ENCODE measurements at regions not wholly inside any gene's neighbourhood (a gene's known extent, or its start where the extent isn't known, plus 50 kb on each side); places are given as distances from the start of the nearest gene placed in this dataset.

- Mint-ChIP-seq H3K27ac (no peak overlapping the region), H3K4me3 (no peak overlapping the region), H3K4me1 (ENCODE audit: low read depth) (no peaks in the 10 kb centered on the region), H3K27me3 (no peaks in the 10 kb centered on the region), H3K36me3 (ENCODE audit: low read depth) (no peaks in the 10 kb centered on the region), H3K9me3 (no peaks in the 10 kb centered on the region)
- intact Hi-C loops (cut with micrococcal nuclease): no loop called here
Measured at GRCh38 chr18:45119876-45120275, 439.2 kb downstream of the SETBP1 start.

GRCh38 chr18:45121146-45121545, 440.5 kb downstream of the SETBP1 start:
- Mint-ChIP-seq H3K4me1 (ENCODE audit: low read depth) (no peaks in the 10 kb centered on the region), H3K36me3 (ENCODE audit: low read depth) (no peaks in the 10 kb centered on the region), H3K27me3 (no peaks in the 10 kb centered on the region), H3K27ac (no peak overlapping the region), H3K9me3 (no peaks in the 10 kb centered on the region), H3K4me3 (no peak overlapping the region)
- intact Hi-C loops (cut with micrococcal nuclease): no loop called here

DNA sequence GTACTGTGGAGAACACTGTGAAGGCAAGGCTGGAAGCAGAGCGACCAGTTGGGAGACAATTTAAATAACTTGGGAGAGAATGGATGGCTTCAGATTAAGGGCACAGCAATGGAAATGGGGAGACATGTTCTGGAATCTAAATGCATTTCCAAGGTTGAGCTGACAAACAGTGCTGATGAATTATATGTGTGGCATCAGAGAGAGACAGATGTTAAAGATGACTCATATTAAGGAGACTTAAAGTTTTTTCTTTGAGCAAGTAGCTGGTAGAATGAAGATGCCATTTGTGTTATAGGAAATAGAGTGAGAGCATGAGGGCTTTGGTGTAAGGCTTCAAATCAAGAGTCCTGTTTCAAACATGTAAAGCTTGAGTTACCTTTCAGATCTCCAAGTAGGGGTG, 441.8 kb downstream of the SETBP1 start:
- intact Hi-C loops (cut with micrococcal nuclease): no loop called here
- no peaks in the 10 kb centered on the region for H3K36me3 Mint-ChIP-seq (ENCODE audit: low read depth)
- no peaks in the 10 kb centered on the region for H3K27me3 Mint-ChIP-seq
- no peaks in the 10 kb centered on the region for H3K9me3 Mint-ChIP-seq
- H3K27ac Mint-ChIP-seq: no peak overlapping the region
- H3K4me3 Mint-ChIP-seq: no peak overlapping the region
- H3K4me1 Mint-ChIP-seq (ENCODE audit: low read depth): no peaks in the 10 kb centered on the region

DNA sequence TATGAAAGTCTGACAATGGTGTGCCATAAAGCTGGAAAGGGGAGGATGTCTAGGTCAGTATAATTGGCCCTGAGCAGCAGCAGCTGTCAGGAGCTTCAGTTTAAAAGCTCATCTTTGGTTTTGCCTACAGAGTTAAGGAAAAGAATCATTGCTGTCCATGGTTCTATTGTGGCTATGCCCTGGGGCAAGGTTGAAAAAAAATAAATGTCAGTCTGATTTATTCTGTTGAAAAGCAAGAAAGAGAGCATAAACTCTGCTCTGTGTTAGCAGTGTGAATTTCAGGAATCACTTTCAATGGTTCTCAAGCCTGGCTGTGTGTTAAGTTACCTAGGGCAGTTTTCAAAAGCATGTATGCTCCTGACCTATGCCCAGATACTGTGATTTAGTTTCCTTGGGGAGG, 446.7 kb downstream of the SETBP1 start:
- Mint-ChIP-seq H3K9me3 (no peaks in the 10 kb centered on the region), H3K27me3 (no peaks in the 10 kb centered on the region), H3K36me3 (ENCODE audit: low read depth) (no peaks in the 10 kb centered on the region), H3K4me1 (ENCODE audit: low read depth) (peaks cover 6% of the 10 kb centered on the region), H3K4me3 (no peak overlapping the region), H3K27ac (no peak overlapping the region)
- intact Hi-C loops (cut with micrococcal nuclease): no loop called here

GRCh38 chr18:45133276-45133675, 452.6 kb downstream of the SETBP1 start:
- intact Hi-C loops (cut with micrococcal nuclease): no loop called here
- Mint-ChIP-seq H3K4me3 (no peak overlapping the region), H3K27ac (no peak overlapping the region), H3K27me3 (no peaks in the 10 kb centered on the region), H3K4me1 (ENCODE audit: low read depth) (peaks cover 6% of the 10 kb centered on the region), H3K36me3 (ENCODE audit: low read depth) (no peaks in the 10 kb centered on the region), H3K9me3 (no peaks in the 10 kb centered on the region)

DNA sequence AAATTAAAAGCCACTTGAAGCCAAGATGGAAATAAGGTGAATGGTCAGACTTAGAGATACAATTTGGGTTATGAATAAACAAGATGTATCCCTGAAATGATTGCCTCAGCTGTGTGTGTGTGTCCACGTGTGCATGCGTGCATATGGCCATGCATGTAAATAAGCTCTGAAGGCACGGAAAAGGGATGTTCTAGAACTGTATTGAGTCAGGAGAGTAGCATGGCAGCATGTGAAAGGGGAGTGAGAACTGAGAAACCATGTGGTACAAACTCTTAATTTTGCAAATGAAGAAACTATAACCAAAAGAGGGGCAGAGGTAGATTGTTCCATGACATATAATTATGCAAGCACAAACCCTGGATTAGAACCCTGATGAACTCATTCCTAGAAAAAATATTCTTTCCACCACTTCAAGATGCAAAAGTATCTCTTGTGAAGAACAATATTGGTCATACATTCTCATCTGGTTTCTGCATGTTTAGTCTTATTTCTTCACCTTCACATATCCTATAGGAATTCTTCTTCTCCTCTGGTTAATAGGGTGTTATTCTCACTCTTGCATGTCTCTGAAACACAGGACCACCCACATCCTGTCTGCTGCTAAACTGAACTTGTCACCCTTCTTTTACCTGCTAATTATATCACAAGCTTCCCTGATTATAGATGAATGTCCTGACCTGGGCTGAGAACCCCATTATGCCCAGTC, 455.8 kb downstream of the SETBP1 start:
- no peaks in the 10 kb centered on the region for H3K27me3 Mint-ChIP-seq
- H3K27ac Mint-ChIP-seq: no peak overlapping the region
- H3K36me3 Mint-ChIP-seq (ENCODE audit: low read depth): no peaks in the 10 kb centered on the region
- no peaks in the 10 kb centered on the region for H3K4me1 Mint-ChIP-seq (ENCODE audit: low read depth)
- peaks cover 9% of the 10 kb centered on the region for H3K9me3 Mint-ChIP-seq
- no peak overlapping the region for H3K4me3 Mint-ChIP-seq
- intact Hi-C loops (cut with micrococcal nuclease): no loop called here

DNA sequence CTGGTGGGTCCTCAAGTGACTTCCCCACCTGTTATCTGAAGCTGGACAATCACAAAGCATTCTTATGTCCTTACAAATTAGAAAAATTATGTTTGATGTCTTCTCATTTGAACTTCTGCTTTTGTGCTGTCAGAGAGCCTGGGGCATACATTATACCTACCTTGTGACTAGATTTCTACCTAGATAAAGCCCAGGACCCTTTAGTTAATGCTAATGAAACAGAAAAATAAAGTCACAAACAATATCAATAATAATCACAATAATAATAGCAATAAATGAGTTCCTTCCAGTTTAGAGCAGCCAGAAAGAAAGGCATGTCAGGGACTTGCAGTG, 456.4 kb downstream of the SETBP1 start:
- intact Hi-C loops (cut with micrococcal nuclease): no loop called here
- Mint-ChIP-seq H3K27ac (no peak overlapping the region), H3K27me3 (no peaks in the 10 kb centered on the region), H3K4me3 (no peak overlapping the region), H3K4me1 (ENCODE audit: low read depth) (no peaks in the 10 kb centered on the region), H3K36me3 (ENCODE audit: low read depth) (no peaks in the 10 kb centered on the region), H3K9me3 (peaks cover 11% of the 10 kb centered on the region)

- intact Hi-C loops (cut with micrococcal nuclease): no loop called here
- no peak overlapping the region for H3K27ac Mint-ChIP-seq
- no peaks in the 10 kb centered on the region for H3K4me1 Mint-ChIP-seq (ENCODE audit: low read depth)
- H3K36me3 Mint-ChIP-seq (ENCODE audit: low read depth): no peaks in the 10 kb centered on the region
- peaks cover 11% of the 10 kb centered on the region for H3K9me3 Mint-ChIP-seq
- no peaks in the 10 kb centered on the region for H3K27me3 Mint-ChIP-seq
- H3K4me3 Mint-ChIP-seq: no peak overlapping the region
Measured at GRCh38 chr18:45139478-45139877, 458.8 kb downstream of the SETBP1 start.

DNA sequence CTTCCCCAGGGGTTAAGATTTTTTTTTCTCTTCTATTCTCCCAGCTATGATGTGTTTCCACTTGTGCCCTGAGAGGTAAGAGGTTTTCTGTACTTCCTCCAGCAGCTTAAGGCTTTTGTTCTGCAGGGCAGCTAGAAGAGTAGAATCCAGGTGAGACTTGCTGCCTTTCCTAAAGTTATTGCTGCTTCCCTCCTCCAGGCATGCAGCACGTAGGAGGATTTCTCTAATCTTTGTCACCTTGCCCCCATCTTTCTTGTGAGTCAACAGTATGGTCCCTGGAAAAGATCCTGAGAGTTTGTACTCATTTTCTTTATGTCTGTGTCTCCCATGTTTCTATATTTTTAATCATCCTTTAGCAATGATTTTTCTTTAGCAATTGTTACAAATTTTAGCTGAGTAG, 462.2 kb downstream of the SETBP1 start:
- intact Hi-C loops (cut with micrococcal nuclease): no loop called here
- Mint-ChIP-seq H3K27me3 (no peaks in the 10 kb centered on the region), H3K27ac (no peak overlapping the region), H3K36me3 (ENCODE audit: low read depth) (no peaks in the 10 kb centered on the region), H3K4me3 (no peak overlapping the region), H3K9me3 (peaks cover 11% of the 10 kb centered on the region), H3K4me1 (ENCODE audit: low read depth) (no peaks in the 10 kb centered on the region)

GRCh38 chr18:45149712-45150111, 465.6 kb upstream of the SLC14A2 start:
- no peak overlapping the region for H3K27ac Mint-ChIP-seq
- no peaks in the 10 kb centered on the region for H3K27me3 Mint-ChIP-seq
- no peaks in the 10 kb centered on the region for H3K9me3 Mint-ChIP-seq
- no peak overlapping the region for H3K4me3 Mint-ChIP-seq
- intact Hi-C loops (cut with micrococcal nuclease): no loop called here
- H3K4me1 Mint-ChIP-seq (ENCODE audit: low read depth): peaks cover 7% of the 10 kb centered on the region
- no peaks in the 10 kb centered on the region for H3K36me3 Mint-ChIP-seq (ENCODE audit: low read depth)

DNA sequence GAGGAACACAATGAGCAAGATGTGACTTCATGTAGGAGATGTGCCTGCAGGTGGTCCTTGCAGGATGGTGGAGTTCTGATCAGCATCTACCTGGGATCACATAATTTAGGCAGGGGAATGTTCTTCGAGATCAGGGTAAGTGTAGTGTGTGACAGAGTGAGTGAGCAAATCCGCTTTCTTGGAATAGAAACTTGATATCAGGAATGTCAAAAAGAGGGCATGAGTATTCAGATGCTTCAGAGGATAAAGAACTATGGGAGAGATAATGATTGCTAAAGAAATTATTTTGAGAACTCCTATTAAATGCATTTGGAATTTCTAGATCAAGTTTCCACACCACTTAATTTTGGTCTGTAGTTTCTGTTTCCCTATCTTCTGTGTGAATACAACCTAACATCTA, 463.6 kb upstream of the SLC14A2 start:
- intact Hi-C loops (cut with micrococcal nuclease): no loop called here
- H3K9me3 Mint-ChIP-seq: no peaks in the 10 kb centered on the region
- no peaks in the 10 kb centered on the region for H3K27me3 Mint-ChIP-seq
- no peak overlapping the region for H3K4me3 Mint-ChIP-seq
- H3K4me1 Mint-ChIP-seq (ENCODE audit: low read depth): peaks cover 7% of the 10 kb centered on the region
- no peaks in the 10 kb centered on the region for H3K36me3 Mint-ChIP-seq (ENCODE audit: low read depth)
- H3K27ac Mint-ChIP-seq: no peak overlapping the region

- Mint-ChIP-seq H3K27ac (no peak overlapping the region), H3K9me3 (no peaks in the 10 kb centered on the region), H3K36me3 (ENCODE audit: low read depth) (no peaks in the 10 kb centered on the region), H3K4me3 (no peak overlapping the region), H3K4me1 (ENCODE audit: low read depth) (peaks cover 7% of the 10 kb centered on the region), H3K27me3 (no peaks in the 10 kb centered on the region)
- intact Hi-C loops (cut with micrococcal nuclease): no loop called here
Measured at GRCh38 chr18:45155526-45155925, 459.8 kb upstream of the SLC14A2 start.

DNA sequence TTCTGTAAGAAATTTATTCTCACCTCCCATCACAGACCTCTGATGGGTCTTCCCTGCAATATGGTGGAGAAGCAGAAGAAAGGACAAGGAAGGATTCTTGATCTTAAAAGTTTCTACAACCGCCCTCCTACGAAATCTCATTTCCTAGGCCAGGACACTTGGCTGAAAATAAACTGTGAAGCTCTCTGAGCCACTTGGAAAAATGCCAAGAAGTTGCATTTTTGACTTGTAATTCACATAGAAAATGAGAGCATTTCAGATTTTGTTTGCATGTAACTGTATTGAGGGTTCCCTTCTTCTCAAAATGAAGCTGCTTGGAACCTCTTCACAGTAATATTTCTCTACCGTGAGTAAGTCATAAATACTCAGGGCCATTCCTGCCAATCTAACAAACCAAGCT, 458.3 kb upstream of the SLC14A2 start:
- no peaks in the 10 kb centered on the region for H3K27me3 Mint-ChIP-seq
- no peak overlapping the region for H3K4me3 Mint-ChIP-seq
- intact Hi-C loops (cut with micrococcal nuclease): no loop called here
- H3K27ac Mint-ChIP-seq: no peak overlapping the region
- H3K9me3 Mint-ChIP-seq: no peaks in the 10 kb centered on the region
- H3K36me3 Mint-ChIP-seq (ENCODE audit: low read depth): no peaks in the 10 kb centered on the region
- H3K4me1 Mint-ChIP-seq (ENCODE audit: low read depth): peaks cover 13% of the 10 kb centered on the region

DNA sequence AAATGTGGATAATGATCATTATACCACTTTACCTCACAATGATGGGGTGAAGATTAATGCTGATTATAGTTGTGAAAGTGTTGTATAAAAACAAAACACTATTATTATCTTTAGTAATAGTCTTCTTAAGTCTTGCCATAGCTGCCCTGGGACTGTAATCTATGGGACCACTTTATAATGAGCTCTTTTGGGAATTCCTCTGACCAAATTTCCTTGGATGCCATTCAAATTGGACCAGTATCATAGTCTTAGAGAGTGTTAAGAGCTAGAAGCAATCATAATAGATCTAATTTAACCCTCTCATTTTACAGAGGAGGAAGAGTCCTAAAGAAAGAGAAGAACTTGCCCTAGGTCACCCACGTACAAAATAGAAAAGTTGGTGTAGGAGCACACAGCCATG, 457.7 kb upstream of the SLC14A2 start:
- Mint-ChIP-seq H3K36me3 (ENCODE audit: low read depth) (no peaks in the 10 kb centered on the region), H3K27me3 (no peaks in the 10 kb centered on the region), H3K9me3 (no peaks in the 10 kb centered on the region), H3K4me1 (ENCODE audit: low read depth) (peaks cover 12% of the 10 kb centered on the region), H3K4me3 (no peak overlapping the region), H3K27ac (no peak overlapping the region)
- intact Hi-C loops (cut with micrococcal nuclease): no loop called here

DNA sequence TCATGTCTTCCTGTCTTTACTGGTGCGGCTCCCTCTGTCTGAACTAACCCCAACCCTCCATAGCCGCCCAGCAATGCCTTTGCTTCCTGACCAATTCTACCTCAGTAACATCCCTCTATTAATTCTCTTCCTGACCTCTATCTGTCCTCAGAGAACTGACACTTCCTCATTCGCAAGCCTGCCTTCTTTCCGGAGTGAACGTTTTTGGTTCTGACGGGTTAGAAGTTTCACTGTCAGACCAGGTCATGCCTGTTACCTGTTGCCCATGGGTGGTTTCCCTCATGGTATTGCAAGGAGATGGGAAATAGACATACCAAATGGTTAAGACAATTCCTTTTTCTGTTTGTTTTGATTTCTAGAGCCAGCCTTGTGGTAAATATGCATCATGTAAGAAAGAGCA, 453.4 kb upstream of the SLC14A2 start:
- intact Hi-C loops (cut with micrococcal nuclease): no loop called here
- Mint-ChIP-seq H3K27me3 (no peaks in the 10 kb centered on the region), H3K9me3 (no peaks in the 10 kb centered on the region), H3K4me3 (no peak overlapping the region), H3K27ac (no peak overlapping the region), H3K36me3 (ENCODE audit: low read depth) (no peaks in the 10 kb centered on the region), H3K4me1 (ENCODE audit: low read depth) (peaks cover 31% of the 10 kb centered on the region)

Measured in dendritic cell treated with granulocyte-macrophage colony-stimulating factor and Interleukin-4, amounts not matched to agents 40 ng/mL and 50 ng/mL, for 4 days (primary cell).